GM15510 (cell line): ENCODE measurements at regions not wholly inside any gene's neighbourhood (a gene's known extent, or its start where the extent isn't known, plus 50 kb on each side); places are given as distances from the start of the nearest gene placed in this dataset.

Experiments
- POLR2A ChIP-seq: IDR thresholded peaks from 3 replicates; pipeline ENCODE4 v1.6.1; 2011; ENCODE audit warnings: borderline replicate concordance; ENCODE audit not compliant: insufficient read length; ENCODE audit errors: extremely low read depth

DNA sequence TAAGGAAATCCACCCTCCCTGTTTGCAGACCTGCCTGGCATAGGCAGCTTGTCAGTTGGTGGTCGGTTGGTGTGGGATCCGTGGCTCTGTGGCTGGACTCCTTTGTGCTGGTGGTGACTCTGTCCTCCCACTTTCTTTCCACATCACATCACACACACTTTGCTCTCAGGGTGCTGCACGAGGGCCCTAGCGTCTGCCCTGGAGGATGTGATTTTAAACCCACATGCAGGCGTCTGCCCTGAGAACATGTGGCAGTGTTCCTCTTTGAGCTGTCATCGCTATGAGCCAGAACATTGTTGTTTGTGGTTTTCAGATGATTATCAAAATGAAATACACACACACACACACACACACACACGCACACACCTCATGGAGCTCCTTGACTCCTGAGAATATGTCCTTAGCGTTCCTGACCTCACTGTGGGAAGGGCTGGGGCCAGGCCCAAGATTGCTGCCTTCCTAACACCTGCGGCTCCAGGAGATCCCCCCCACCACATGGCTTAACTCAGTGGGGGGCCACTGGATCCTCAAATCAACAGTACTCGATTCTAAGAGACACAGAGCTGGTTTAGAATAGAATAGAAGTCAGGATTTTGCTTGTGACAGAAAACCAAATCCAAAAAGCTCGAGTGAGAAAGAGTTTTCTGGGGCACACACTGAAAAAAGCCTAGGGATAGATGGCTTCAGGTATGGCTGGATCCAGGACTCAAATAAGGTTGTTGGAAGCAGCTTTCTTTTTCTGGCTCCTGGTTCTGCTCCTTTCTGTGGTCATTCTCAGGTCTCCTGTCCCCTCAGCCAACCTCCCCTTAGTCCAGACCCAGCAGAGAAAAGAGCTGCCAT, 54.8 kb downstream of the RTP5 start:
- no peak for TF ChIP-seq POLR2A

DNA sequence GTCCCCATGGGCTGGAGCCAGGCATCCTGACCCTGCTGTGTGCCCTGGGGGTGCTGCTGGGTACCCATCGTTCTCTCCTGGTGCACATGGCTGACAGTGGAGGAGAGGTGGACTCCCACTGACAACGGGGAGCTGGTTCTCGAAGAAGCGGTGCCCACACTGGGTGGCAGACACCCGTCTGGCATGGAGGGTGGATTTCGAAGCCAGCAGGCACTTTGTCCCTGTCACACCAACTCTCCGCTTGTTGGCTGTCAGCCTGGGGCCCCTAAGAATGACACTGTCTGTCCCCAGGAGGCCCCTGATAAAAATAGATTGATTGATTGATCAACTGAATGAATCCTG, 55.4 kb downstream of the RTP5 start:
- no peak for TF ChIP-seq POLR2A

DNA sequence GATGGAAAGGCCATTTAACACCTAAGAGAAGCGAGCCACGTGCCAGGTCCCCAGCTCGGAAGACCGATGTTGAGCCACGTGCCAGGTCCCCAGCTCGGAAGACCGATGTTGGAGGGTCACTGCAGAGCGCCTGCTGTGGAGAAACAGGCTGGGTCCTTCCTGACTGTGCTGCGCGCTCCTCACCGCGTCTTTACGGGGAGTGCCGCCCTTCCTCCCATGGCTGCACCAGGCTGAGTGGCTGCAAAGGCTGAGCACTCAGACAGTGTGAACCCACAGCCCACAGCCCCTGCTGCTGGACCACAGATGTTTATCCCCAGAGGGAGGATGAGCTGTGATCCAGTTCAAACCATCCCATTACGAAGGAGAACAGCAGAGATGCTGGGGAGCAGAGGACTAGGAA, 55.7 kb downstream of the RTP5 start:
- TF ChIP-seq POLR2A: no peak

DNA sequence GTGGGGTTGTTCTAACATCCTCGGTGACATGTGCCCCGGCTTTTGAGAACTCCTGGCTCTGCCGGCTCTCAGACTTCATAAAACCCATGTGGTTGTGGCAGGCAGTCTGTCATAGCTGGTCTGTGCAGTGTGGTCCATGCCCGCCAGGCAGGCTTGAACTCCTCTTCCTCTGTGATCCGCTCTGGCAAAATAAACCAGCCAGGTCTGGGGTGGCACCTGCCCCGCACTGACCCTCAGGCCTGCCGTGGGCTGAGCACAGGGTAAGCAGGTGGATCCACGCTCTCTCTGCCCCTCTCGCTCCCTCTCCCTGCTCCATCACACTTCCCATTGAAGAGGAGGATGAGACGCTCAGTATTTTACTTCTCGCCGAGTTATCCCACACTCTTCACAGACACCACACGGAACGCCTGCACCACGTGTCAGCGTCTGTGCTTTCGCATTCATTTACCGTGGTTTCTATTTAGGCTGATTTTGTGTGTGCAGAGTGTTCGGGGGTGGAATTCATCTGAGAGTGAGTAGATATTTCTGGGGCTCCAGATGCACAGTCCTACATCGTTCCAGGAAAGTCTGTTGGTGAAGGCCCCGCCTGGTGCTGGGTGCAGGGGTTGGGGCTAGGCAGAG, 56.4 kb downstream of the RTP5 start:
- no peak for TF ChIP-seq POLR2A

DNA sequence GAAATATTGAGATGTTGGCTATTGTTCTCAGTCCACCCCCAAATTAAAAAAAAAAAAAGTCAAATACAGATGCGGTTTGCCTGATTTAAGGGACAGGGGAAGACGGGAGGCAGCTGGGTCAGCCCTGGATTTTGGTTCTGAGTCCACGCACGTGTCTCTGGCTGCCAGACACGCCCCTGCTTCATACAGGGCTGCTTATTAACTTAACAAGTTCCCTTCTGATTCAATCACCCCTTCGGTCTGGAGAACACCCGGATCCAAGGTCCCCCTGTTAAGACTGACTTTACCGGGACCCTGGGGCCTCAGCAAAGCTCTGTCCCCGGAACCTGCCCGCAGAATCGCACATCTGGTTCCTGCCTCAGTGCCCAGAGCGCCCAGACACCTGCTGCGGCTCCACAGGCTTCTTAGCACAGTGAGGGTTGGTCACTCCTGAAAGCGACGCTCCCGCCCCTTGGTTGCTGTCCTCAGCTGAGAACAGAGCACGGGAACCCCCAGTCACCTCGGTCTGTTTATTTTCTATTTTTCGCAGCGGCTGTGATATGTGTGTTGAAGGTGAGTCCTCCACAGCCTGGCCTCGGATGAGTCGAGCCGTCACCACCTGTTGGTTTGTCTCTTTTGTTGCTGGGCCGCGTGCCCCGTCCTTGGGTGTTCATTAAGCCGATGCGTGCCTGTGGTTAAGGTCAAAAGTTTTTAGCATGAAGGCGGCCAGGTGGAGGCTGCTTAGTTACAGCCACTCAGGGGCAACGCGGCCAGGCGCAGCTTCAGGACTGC, 57.2 kb downstream of the RTP5 start:
- no peak for TF ChIP-seq POLR2A

DNA sequence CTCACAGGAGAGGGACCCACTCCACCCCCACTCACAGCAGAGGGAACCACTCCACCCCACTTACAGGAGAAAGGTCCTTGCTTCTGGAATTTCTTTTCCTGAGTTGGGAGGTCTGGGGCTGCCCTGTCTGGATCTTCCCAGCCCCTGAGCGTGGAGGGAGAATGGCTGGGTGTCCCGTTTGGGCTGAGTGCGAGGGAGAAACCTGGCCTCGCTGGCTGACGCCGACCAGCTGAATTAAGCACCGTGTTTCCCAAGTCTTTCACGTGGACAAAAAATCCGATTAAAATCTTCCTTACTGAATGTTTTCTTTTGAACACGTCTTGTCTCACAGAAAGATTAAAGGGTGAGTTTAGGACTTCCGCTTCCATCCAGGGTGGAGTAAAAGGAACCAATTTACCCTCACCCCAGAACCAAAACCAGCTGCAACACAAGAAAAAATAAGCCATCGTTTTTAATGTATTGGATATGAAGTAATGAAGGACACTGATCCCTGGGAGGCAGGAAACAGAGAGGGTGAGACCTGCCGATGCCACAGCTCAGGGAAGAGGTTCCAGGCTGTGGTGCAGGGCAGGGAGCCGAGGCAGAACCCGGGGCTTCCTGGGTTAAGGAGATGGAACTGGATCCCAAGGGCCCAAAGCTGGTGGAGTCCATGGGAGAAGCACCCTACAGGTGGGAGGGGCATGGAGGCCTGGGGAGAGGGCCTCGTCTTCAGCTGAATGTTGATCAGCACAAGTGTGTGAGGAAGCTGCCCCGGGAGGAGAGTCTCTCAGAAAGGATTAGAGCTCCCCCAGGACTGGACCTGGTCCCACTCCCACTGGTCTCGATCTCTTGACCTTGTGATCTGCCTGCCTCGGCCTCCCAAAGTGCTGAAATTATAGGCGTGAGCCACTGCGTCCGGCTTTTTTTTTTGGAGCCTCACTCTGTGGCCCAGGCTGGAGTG, 60.3 kb downstream of the RTP5 start:
- TF ChIP-seq POLR2A: no peak

DNA sequence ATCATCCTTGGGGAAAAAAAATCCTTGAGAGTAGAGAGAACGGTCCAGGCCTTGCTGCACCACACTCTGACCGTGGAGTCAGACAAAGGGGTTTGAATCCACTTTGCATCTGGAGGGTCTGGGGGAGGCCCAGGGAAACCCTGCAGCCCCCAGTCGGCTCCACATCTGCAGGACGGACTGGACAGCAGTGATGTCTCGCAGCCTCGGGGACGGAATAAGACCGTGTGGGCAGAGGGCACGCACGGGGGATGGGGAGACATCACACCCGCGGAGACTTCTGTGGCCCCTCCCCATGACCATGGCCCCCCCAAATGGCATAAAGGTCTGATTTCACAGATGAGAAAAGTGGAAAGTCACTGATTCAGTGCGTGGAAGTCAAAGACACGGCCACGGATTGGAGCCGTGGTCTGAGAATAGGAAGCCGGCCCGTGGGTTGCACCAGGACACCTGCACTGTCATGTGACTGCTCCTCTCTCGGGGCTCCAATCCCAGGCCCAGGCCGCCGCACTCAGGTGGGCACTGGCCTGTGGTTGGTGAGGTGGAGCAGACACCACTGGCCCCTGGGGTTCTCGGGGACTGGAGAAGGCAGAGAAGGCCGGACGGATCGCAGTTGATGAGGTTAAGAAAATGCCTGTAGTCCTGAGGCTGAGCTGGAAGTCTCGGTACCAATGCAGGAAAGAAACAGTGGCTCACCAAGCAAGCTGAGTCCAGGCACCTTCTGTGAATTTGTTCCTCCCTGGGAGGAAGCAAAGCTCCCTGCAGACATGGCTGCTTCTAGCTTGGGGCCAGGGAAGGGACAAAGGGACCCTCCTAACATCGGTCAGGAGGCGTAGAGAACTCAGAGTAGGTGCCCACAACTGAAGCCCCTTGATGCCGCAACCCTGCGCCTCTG, 61.8 kb downstream of the RTP5 start:
- TF ChIP-seq POLR2A: no peak

DNA sequence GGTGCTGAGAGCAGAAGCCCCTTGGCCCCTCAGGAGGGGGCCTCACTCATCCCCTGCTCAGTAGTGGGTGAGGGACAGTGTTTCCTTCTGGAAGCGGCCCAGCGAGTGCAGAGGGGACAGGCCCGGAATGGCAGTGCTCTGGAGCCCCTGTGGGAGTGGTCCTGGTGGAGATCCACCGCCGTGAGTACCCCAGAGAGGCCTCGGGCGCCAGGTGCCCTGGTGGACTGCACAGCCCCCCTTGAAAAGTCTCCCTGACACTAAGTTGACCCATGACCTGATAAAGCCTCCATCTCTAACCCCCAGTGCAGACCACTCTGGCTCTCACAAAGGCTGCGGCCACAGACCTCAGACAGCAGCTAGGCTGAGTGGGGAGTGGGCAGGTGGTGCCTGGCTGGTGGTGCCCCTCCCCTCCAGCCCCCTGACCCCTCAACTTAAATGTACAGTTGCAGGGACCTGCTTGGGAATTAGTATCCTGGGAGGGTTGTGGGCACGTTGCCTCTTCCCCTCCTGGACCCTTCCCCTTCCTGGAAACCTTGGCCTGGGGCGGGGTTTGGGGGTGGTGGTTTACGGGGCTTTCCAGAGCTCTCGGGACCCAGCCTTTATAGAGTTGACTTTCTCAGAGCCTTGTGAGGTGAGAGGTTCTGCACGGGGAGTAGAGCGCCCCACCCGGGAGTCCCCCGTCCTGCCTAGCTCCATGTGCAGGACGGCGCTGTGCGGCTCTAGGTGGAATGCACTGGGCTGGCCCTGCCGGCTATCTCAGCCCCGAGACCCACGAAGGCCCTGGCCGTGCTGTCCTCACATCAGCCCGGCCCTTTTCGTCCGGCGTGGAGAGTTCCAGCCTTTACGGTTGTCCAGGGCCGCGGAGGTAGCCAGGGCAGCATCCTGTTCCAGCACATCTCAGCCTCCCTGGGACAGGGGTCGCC, 62.7 kb downstream of the RTP5 start:
- TF ChIP-seq POLR2A: no peak

DNA sequence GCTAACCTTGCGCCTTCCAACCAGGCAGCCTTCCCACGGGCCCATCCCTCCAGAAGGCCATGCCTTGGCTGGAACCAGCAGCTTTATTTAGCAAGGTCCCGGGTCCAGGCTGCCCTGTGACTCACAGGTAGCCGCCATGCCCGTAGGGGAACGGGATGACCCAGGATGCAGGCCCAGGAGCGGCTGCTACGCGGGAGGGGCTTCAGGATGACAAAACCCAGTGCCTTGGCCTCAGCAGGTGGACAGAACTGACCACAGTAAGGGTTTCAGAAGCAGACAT, 63.3 kb downstream of the RTP5 start:
- TF ChIP-seq POLR2A: no peak

DNA sequence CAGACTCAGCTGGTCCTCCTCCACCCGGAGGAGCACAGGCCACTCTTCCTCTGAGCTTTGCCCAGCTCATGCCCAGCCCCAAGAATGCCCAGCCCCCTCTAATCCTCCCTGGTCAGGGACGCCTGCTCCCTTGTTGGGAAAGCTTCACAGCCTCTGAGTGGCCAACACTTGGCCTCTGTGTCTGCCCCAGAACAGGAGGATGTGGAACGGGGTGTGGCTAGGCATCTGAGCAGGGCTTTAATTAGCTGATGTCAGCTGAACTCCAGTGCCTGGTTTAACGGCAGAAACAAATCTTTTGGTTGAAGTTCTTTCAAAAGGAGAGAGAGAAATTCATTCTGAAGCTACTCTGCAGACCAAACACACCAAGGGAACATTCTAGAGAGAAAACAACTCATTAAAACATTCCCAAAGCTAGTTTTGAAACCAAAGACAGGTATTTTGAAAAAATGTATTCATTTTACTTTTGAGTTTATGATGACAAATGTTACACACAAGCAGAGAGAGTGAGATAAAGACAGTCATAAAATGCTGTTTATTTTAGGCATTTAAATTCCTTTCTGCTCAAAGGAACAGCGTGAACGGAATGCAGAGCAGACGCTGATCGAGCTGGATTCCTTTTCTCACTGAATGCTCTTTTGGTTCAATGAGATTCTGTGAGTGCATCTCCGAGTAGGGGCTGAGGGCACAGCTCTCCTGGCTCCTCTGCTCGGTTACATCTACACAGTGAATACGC, 63.8 kb downstream of the RTP5 start:
- TF ChIP-seq POLR2A: no peak

DNA sequence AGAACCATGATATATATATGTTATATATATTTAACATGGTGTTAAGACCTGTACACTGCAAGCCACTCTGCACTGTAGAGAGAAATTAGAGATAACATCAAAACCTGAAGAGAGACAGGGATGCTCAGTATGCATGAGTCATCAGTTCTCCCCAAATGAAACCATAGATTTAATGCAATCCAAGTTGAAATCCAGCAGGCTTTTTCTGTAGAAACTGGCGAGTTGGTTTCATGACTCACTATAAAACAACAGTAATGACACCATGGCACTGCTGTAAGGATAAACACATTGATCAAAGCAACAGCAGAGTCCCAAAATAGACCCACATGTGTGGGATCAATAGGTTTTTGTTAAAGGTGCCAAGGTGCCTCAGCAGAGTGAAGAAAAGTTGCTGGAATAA, 65.8 kb downstream of the RTP5 start:
- TF ChIP-seq POLR2A: no peak

DNA sequence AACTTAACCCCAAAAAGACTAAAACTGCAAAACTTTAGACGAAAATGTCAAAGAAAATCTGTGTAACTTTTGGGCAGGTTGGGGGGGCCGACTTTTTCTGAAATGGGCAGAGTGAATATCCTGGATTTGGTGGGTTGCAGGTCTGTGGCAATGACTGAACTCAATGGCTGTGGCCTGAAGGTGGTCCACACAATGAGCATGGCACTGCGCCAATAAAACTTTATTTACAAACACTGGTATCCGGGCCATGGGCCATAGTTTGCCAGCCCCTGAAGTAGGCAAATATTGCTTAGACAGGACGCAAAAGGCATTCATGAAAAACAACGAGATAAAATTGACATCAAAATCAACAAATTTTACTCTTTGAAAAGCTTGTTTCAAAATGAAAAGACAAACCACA, 66.2 kb downstream of the RTP5 start:
- no peak for TF ChIP-seq POLR2A
